Endodermal cell (in vitro differentiated cells): ENCODE measurements at regions not wholly inside any gene's neighbourhood (a gene's known extent, or its start where the extent isn't known, plus 50 kb on each side); places are given as distances from the start of the nearest gene placed in this dataset.

Experiments
- DNase-seq: peaks from one replicate; pipeline ENCODE4 v3.0.0-alpha.2; 2017
- H3K27ac ChIP-seq: 2 replicates; pipeline ENCODE4 v1.5.1; 2013; ENCODE audit warnings: mild to moderate bottlenecking, low read depth, low read length, moderate library complexity
- H3K27me3 ChIP-seq: 2 replicates; pipeline ENCODE4 v1.6.1; 2013; ENCODE audit warnings: mild to moderate bottlenecking, low read length, moderate library complexity; ENCODE audit not compliant: insufficient read depth, control insufficient read depth, poor library complexity, severe bottlenecking
- H3K36me3 ChIP-seq: 2 replicates; pipeline ENCODE4 v1.7.0; 2013; ENCODE audit warnings: mild to moderate bottlenecking, low read length, moderate library complexity; ENCODE audit not compliant: control insufficient read depth, insufficient read depth
- H3K4me1 ChIP-seq: one replicate; pipeline ENCODE4 v1.7.0; 2013; ENCODE audit warnings: low read length; ENCODE audit not compliant: control insufficient read depth, insufficient read depth
- H3K4me3 ChIP-seq: 2 replicates; pipeline ENCODE4 v1.5.1; 2013; ENCODE audit warnings: mild to moderate bottlenecking, low read length, moderate library complexity
- H3K9ac ChIP-seq: 2 replicates; pipeline ENCODE4 v1.6.1; 2013; ENCODE audit warnings: mild to moderate bottlenecking, low read length, moderate library complexity; ENCODE audit not compliant: poor library complexity, severe bottlenecking; ENCODE audit errors: extremely low read depth
- H3K9me3 ChIP-seq: 2 replicates; pipeline ENCODE4 v1.6.1; 2013; ENCODE audit warnings: mild to moderate bottlenecking, low read length, moderate library complexity; ENCODE audit not compliant: control insufficient read depth
- H3K27ac Mint-ChIP-seq: 2 replicates; pipeline ENCODE4 v1.8.0; 2020; ENCODE audit warnings: mixed read lengths
- H3K27me3 Mint-ChIP-seq: 2 replicates; pipeline ENCODE4 v1.8.0; 2021; ENCODE audit warnings: mild to moderate bottlenecking, mixed read lengths; ENCODE audit not compliant: insufficient read depth
- H3K36me3 Mint-ChIP-seq: 2 replicates; pipeline ENCODE4 v1.8.0; 2020; ENCODE audit warnings: low read depth, mixed read lengths
- H3K4me1 Mint-ChIP-seq: 2 replicates; pipeline ENCODE4 v1.8.0; 2020; ENCODE audit warnings: mixed read lengths
- H3K4me3 Mint-ChIP-seq: 2 replicates; pipeline ENCODE4 v1.8.0; 2020; ENCODE audit warnings: mild to moderate bottlenecking, moderate library complexity, mixed read lengths
- H3K9me3 Mint-ChIP-seq: 2 replicates; pipeline ENCODE4 v1.8.0; 2020; ENCODE audit warnings: mild to moderate bottlenecking, mixed read lengths
- WGBS, 2 experiments: methylation state at CpG; one replicate each; pipeline versions ENCODE4 v1.1.5 to v1.1.7; 2013; ENCODE audit warnings: missing lambda C conversion rate in 2 of 2, mixed read lengths in 1 of 2; ENCODE audit not compliant: insufficient coverage in 1 of 2, insufficient read length in 1 of 2; 5-methylcytosine and 5-hydroxymethylcytosine counted together
- TF ChIP-seq, protein P1 (sequence below): fragments of 200-600 bp; sonication (generic); conservative IDR thresholded peaks from 2 replicates; pipeline ENCODE4 v1.5.0; 2021; ENCODE audit warnings: antibody characterized with exemption, mild to moderate bottlenecking

DNA sequence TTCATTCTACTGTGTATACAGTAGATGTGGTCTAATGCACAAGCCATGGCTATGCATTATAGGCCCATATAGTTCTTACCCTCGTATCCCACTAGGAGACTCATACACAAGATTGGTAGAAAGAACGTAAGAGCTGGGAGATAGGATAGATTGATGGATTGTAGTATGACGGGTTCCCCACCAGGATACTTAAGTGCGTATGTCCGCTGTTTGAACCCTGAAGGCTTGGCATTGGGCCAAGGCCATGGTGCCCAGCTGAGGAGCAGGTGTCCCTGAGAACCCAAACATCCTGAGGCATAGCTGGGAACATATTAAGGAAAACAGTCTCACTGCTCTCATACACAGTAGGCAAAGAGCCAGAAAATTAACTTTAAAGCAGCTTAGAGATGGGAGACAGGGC is 617.5 kb upstream of the KLF12 start:
- no peaks in the 10 kb centered on the region for H3K36me3 ChIP-seq
- no peak overlapping the region for H3K27ac Mint-ChIP-seq
- no peaks in the 10 kb centered on the region for H3K27me3 Mint-ChIP-seq

DNA sequence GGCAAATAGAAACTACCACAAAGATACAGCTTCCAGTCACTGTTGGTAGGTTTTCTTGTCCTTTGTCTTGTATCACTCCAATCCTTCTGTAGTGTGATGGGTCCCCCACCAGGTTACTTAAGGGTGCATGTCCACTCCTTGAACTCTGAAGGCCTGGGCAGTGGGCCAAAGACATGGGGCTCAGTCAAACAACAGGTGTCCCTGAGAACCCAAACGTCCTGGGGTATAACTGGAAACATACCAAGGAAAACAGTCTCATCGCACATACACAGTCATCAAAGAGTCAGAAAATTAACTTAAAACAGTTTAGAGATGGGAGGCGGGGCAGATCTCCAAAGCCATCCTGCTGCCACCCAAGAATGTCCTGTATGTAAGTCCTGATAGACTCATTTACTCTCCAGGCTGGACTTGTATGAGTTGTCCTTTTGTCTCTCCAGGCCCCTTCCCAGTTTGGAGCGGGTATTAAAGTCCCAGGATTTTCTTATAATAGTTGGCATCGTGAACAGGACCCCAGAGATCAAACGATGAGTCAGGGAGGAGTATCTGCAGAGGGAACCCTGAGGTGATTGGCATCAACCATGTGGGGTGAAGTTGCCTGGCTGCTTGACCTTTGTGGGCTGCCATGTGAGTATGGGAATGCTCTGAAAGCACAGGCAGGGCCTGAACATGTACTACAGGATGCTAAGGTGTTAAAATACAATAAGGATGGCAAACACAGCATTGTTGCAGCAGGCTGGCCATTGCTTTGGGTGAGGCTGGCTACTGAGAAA is 613.2 kb upstream of the KLF12 start:
- H3K9ac ChIP-seq = no peak overlapping the region
- Mint-ChIP-seq H3K27me3 (no peaks in the 10 kb centered on the region), H3K9me3 (no peaks in the 10 kb centered on the region), H3K4me3 (no peak overlapping the region), H3K27ac (no peak overlapping the region), H3K4me1 (peaks cover 20% of the 10 kb centered on the region), H3K36me3 (no peaks in the 10 kb centered on the region)
- WGBS, 2 experiments = 82 to 100% methylated on average over 5 to 6 of the region's 6 CpGs
- no peaks in the 10 kb centered on the region for H3K9me3 ChIP-seq
- no peaks in the 10 kb centered on the region for H3K36me3 ChIP-seq
- H3K4me1 ChIP-seq = peaks cover 10% of the 10 kb centered on the region
- TF ChIP-seq, protein P1, sequence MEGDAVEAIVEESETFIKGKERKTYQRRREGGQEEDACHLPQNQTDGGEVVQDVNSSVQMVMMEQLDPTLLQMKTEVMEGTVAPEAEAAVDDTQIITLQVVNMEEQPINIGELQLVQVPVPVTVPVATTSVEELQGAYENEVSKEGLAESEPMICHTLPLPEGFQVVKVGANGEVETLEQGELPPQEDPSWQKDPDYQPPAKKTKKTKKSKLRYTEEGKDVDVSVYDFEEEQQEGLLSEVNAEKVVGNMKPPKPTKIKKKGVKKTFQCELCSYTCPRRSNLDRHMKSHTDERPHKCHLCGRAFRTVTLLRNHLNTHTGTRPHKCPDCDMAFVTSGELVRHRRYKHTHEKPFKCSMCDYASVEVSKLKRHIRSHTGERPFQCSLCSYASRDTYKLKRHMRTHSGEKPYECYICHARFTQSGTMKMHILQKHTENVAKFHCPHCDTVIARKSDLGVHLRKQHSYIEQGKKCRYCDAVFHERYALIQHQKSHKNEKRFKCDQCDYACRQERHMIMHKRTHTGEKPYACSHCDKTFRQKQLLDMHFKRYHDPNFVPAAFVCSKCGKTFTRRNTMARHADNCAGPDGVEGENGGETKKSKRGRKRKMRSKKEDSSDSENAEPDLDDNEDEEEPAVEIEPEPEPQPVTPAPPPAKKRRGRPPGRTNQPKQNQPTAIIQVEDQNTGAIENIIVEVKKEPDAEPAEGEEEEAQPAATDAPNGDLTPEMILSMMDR = no peak
- H3K27ac ChIP-seq = no peak overlapping the region
- no peak overlapping the region for H3K4me3 ChIP-seq
- DNase-seq = no peak
- H3K27me3 ChIP-seq = no peaks in the 10 kb centered on the region

More for the DNA sequence above, 617.5 kb upstream of the KLF12 start:
- Mint-ChIP-seq H3K4me3 (no peak overlapping the region), H3K4me1 (no peaks in the 10 kb centered on the region), H3K36me3 (no peaks in the 10 kb centered on the region), H3K9me3 (no peaks in the 10 kb centered on the region)
- WGBS, 2 experiments = 93% methylated on average over 5 of the region's 5 CpGs; no CpG with 5 or more reads in 1 of the 2 experiments
- no peak overlapping the region for H3K27ac ChIP-seq
- H3K4me1 ChIP-seq = no peaks in the 10 kb centered on the region
- H3K4me3 ChIP-seq = no peak overlapping the region
- TF ChIP-seq, protein P1 = no peak
- H3K9me3 ChIP-seq = no peaks in the 10 kb centered on the region
- DNase-seq = no peak
- no peaks in the 10 kb centered on the region for H3K27me3 ChIP-seq
- H3K9ac ChIP-seq = no peak overlapping the region

DNA sequence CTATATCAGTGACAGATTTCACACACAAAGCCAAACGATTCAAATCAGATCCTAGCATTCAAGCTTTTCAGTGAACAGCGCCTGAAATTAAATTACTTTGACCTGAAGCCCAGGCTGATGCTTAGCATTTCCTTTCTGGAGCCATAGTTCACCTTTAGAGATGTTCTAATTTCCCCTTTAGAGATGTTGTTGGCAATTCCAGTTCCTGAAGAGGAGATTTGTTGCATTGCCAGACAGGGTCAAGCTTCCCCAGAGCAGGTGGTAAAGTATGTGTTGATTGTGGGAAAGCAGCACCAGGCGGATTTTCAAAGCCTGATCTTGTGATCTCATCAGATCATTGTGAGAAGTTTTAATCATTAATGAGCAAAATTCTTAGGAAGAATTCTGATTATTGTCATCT is 609.8 kb upstream of the KLF12 start:
- H3K27ac ChIP-seq = no peak overlapping the region
- H3K4me1 Mint-ChIP-seq = peaks cover 20% of the 10 kb centered on the region
- no peak overlapping the region for H3K4me3 Mint-ChIP-seq
- TF ChIP-seq, protein P1 = no peak
- H3K9ac ChIP-seq = no peak overlapping the region
- DNase-seq = no peak
- peak overlapping the region; percentile 78 for H3K27ac Mint-ChIP-seq
- WGBS, 2 experiments = 89% methylated on average over 3 of the region's 3 CpGs
- H3K9me3 ChIP-seq = no peaks in the 10 kb centered on the region
- no peaks in the 10 kb centered on the region for H3K9me3 Mint-ChIP-seq
- H3K4me3 ChIP-seq = no peak overlapping the region
- no peaks in the 10 kb centered on the region for H3K36me3 ChIP-seq
- H3K27me3 Mint-ChIP-seq = no peaks in the 10 kb centered on the region
- no peaks in the 10 kb centered on the region for H3K27me3 ChIP-seq
- H3K36me3 Mint-ChIP-seq = no peaks in the 10 kb centered on the region
- H3K4me1 ChIP-seq = peaks cover 10% of the 10 kb centered on the region
